ENCODE measurements at regions not wholly inside any gene's neighbourhood (a gene's known extent, or its start where the extent isn't known, plus 50 kb on each side); places are given as distances from the start of the nearest gene placed in this dataset.

GRCh38 chr12:127670294-127670693, 596.7 kb upstream of the TMEM132C start:
- in situ Hi-C loops (cut with MboI; ENCODE audit: low pct_unique_long_range_greater_than_20kb, low sequenced_read_pairs, unreplicated experiment) = no loop called here
- no peak for TF ChIP-seq CTCF (IDR thresholded peaks at IDR 0.05; ENCODE audit: extremely low read depth, insufficient read depth, missing control alignments)
- DNase-seq (ENCODE audit: low spot score) = no peak

GRCh38 chr12:127670796-127671195, 596.2 kb upstream of the TMEM132C start:
- in situ Hi-C loops (cut with MboI; ENCODE audit: low pct_unique_long_range_greater_than_20kb, low sequenced_read_pairs, unreplicated experiment) = no loop called here
- no peak for TF ChIP-seq CTCF (IDR thresholded peaks at IDR 0.05; ENCODE audit: extremely low read depth, insufficient read depth, missing control alignments)
- no peak for DNase-seq (ENCODE audit: low spot score)

GRCh38 chr12:127675936-127676335, 591.0 kb upstream of the TMEM132C start:
- DNase-seq (ENCODE audit: low spot score) = no peak
- in situ Hi-C loops (cut with MboI; ENCODE audit: low pct_unique_long_range_greater_than_20kb, low sequenced_read_pairs, unreplicated experiment) = no loop called here
- TF ChIP-seq CTCF (IDR thresholded peaks at IDR 0.05; ENCODE audit: extremely low read depth, insufficient read depth, missing control alignments) = no peak

GRCh38 chr12:127677537-127678131, 589.3 kb upstream of the TMEM132C start:
- peak; percentile 34 for DNase-seq (ENCODE audit: low spot score)
- in situ Hi-C loops (cut with MboI; ENCODE audit: low pct_unique_long_range_greater_than_20kb, low sequenced_read_pairs, unreplicated experiment) = no loop called here
- peak; percentile 73 for TF ChIP-seq CTCF (IDR thresholded peaks at IDR 0.05; ENCODE audit: extremely low read depth, insufficient read depth, missing control alignments)

GRCh38 chr12:127678945-127679344, 588.0 kb upstream of the TMEM132C start:
- no peak for TF ChIP-seq CTCF (IDR thresholded peaks at IDR 0.05; ENCODE audit: extremely low read depth, insufficient read depth, missing control alignments)
- in situ Hi-C loops (cut with MboI; ENCODE audit: low pct_unique_long_range_greater_than_20kb, low sequenced_read_pairs, unreplicated experiment) = no loop called here

GRCh38 chr12:127680516-127680915, 586.5 kb upstream of the TMEM132C start:
- no peak for TF ChIP-seq CTCF (IDR thresholded peaks at IDR 0.05; ENCODE audit: extremely low read depth, insufficient read depth, missing control alignments)
- DNase-seq (ENCODE audit: low spot score) = no peak
- in situ Hi-C loops (cut with MboI; ENCODE audit: low pct_unique_long_range_greater_than_20kb, low sequenced_read_pairs, unreplicated experiment) = no loop called here

More at GRCh38 chr12:127678945-127679344, 588.0 kb upstream of the TMEM132C start:
- no peak for DNase-seq (ENCODE audit: low spot score)

All from GM13977 (cell line).